Testis (tissue), 2 donors: ENCODE measurements at regions not wholly inside any gene's neighbourhood (a gene's known extent, or its start where the extent isn't known, plus 50 kb on each side); places are given as distances from the start of the nearest gene placed in this dataset.

Source experiments
- POLR2A ChIP-seq: fragments of 450-650 bp; IDR thresholded peaks from one replicate; pipeline ENCODE4 v1.6.1; 2017; ENCODE audit warnings: antibody characterized with exemption, mild to moderate bottlenecking, moderate library complexity
- TF ChIP-seq, protein P1 (sequence below), 3 experiments: fragments of 450-650 bp in 2 of 3; fragments of 200-600 bp in 1 of 3; sonication (generic) in 1 of 3; IDR thresholded peaks; one replicate each; pipeline ENCODE4 v1.5.1; 2016 to 2019; ENCODE audit warnings: antibody characterized with exemption in 3 of 3, mild to moderate bottlenecking in 2 of 3, moderate library complexity in 1 of 3

DNA sequence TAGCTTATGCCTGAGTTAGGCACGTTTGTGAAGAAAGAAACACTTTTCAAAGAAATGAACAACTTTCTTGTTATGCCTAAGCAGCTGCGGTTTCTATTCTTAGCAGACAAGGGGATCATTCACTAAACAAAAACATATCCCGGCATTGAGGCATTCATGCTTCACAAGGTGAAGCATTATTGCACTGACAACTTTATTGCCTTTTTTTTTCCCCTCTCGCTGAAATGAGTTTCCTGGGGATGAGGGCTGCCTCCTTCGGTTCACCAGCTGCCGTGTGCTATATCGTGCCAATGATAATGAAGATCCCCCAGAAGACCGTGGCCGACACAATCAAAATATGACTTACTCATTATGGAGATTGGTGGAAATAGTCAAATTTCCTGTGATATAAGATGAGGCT lies 288.2 kb upstream of the ST6GAL2 start:
- TF ChIP-seq, protein P1, sequence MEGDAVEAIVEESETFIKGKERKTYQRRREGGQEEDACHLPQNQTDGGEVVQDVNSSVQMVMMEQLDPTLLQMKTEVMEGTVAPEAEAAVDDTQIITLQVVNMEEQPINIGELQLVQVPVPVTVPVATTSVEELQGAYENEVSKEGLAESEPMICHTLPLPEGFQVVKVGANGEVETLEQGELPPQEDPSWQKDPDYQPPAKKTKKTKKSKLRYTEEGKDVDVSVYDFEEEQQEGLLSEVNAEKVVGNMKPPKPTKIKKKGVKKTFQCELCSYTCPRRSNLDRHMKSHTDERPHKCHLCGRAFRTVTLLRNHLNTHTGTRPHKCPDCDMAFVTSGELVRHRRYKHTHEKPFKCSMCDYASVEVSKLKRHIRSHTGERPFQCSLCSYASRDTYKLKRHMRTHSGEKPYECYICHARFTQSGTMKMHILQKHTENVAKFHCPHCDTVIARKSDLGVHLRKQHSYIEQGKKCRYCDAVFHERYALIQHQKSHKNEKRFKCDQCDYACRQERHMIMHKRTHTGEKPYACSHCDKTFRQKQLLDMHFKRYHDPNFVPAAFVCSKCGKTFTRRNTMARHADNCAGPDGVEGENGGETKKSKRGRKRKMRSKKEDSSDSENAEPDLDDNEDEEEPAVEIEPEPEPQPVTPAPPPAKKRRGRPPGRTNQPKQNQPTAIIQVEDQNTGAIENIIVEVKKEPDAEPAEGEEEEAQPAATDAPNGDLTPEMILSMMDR (IDR thresholded peaks at IDR 0.05) = no peak
- TF ChIP-seq POLR2A = no peak
